H1 (cell line): ENCODE measurements at regions not wholly inside any gene's neighbourhood (a gene's known extent, or its start where the extent isn't known, plus 50 kb on each side); places are given as distances from the start of the nearest gene placed in this dataset.

Experiments used
- CHD7 ChIP-seq: fragments of 300-600 bp; sonication (generic); IDR thresholded peaks from 2 replicates; pipeline ENCODE4 v1.7.1; 2012; ENCODE audit warnings: low read length, moderate library complexity, mild to moderate bottlenecking, inconsistent platforms; ENCODE audit not compliant: insufficient replicate concordance

DNA sequence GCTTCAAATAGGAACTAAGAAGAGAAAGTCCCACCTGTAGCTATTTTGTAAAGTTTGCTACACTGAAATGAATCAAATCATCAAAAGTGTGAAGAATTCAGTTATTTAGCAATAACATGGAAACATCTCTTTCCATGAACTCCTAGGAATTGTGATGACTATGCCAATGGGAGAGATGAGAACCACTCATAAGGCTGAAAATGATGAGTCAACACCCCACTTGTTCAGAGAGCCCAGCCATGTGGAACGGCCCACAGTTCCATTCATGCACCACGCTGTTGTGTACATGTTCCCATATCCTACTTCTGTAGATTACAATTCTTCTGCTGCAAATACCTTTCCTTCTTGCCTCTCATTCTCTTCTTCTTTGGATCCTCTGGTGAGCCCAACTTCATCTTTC is 645.5 kb upstream of the ID2 start (continued):
- TF ChIP-seq CHD7, result no peak
